ENCODE measurements at regions not wholly inside any gene's neighbourhood (a gene's known extent, or its start where the extent isn't known, plus 50 kb on each side); places are given as distances from the start of the nearest gene placed in this dataset.

- DNase-seq, result no peak
These were observed 998.0 kb upstream of the B3GALT2 start for GRCh38 chr1:194184425-194184824.

GRCh38 chr1:194181845-194182244, 995.4 kb upstream of the B3GALT2 start:
- no peak for DNase-seq

DNA sequence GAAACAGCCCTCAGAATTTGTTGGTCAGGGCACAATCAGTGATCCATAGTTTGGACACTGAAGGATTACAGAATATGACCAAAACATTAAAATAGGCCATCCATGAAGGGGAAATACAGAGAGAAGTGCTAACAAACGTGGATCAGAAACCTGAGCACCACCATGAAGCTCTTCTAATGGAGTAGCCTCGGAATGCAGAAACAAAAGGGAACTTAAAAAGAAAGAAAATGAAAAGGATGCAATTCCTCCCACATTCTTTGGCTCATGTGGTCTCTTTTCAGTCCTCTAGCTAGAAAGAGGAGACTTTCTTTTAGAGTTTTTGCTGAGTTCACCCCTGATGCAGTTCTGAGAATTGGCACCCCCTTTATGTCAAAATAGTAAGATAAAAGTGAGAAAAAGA, 989.8 kb upstream of the B3GALT2 start:
- DNase-seq, result no peak

DNA sequence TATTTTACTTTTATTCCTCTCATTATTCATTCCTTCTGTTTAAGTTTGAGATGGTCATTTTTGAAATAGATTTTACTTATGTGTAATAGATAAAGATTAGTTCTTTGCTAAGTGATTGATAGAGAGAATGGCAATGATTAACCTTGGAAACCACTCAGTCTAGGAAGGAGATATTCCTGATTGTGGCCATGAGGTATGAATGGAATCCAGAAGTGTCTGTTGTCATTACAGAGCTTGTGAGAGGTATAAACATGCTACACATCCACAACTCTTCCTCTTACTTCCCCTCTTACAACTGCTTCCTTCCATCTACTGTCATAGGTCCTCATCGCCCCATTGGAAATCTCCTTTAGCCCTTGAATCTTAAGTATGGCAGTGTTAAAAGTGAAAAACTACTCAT, 988.8 kb upstream of the B3GALT2 start:
- DNase-seq, result no peak

GRCh38 chr1:194174528-194174927, 988.1 kb upstream of the B3GALT2 start:
- DNase-seq, result no peak

DNA sequence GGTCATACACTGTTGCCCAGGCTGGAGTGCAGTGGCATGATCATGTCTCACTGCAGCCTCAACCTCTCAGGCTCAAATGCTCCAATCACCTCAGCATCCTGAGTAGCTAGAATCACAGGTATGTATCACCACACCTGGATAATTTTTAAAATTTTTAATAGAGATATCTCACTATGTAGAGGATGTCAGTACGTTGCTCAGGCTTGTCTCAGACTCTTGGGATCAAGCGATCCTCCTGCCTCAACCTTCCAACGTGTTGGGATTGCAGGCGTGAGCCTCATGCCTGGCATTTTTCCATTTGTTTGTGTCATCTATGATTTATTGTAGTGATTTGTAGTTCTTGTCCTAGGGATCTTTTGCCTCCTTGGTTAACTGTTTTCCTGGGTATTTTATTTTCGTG, 985.2 kb upstream of the B3GALT2 start:
- no peak for DNase-seq

GRCh38 chr1:194167956-194168640, 981.7 kb upstream of the B3GALT2 start:
- DNase-seq, result no peak

DNA sequence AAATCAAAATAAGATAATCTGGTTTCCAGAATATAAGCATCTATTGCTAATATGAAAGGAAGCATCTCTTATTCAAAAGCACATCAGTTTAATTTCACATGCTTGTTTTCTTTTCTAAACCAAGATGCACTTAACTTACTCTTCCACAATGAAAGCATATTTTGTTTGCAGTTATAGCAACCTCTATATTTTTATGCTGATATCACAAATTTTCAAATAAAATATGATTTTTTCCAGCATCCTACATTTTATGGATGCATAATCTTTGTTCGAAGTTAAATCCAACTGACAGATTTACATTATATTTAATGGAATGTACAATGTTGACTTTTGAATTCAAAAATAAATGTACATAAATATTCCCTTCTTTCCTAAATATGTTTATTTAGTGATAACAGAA, 978.3 kb upstream of the B3GALT2 start:
- no peak for DNase-seq

DNA sequence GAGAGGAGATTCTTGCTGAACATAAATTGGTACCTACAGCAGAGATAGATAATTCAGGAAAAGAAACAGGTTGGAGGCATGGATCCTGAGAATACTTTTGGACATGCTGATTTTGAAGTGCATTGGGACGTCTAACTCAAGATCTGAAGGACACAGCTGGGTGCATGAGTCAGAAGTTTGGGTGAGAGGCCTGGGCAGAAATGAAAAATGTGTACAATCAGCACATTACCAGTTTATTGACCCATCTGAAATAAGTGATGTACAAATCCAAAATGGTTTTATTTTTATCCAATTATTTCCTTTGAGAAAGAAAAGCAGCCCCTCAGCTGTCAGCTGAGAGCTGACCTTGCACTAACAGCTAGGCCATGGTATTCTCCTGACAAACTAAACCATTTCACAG, 975.2 kb upstream of the B3GALT2 start:
- DNase-seq, result no peak

DNA sequence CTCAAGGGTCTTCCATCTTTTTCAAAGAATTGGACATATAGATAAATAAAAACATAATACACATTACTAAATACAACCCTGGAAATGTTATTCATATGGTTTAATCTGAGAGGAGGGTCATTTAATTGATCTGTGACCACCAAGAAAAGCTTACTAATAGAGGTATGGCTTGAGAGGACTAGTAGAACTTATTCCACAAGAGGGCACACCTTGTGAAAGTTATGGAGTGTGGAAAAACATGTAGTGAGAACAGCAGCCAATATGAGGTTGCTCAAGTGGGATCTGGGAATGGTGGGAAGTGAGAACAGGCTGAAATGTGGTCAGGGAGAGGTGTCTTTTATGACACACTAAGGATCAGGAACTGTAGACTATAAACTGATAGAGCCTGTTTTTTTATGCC, 973.5 kb upstream of the B3GALT2 start:
- no peak for DNase-seq

GRCh38 chr1:194155962-194156361, 969.5 kb upstream of the B3GALT2 start:
- no peak for DNase-seq

DNA sequence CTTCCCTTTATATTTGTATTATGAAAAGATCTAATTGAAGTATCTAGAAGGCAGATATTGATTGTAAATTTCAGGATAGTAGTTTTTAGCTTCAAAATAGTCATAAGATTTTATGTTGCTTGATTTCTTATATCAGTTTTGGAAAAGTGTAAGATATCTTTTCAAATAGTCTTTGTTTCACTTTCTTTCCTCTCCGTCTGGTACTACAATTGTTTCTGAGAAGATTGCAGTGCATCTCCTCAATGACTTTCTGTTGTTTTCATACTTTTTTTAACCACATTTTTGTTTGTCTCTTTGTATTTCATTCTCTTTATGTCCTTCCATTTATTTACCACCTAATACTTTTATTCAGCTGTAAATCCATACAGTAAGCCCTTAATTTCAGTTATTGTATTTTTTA, 964.6 kb upstream of the B3GALT2 start:
- no peak for DNase-seq

- no peak for DNase-seq
These were observed 963.8 kb upstream of the B3GALT2 start for GRCh38 chr1:194150242-194150641.

GRCh38 chr1:194133152-194133551, 946.7 kb upstream of the B3GALT2 start:
- DNase-seq, result no peak

GRCh38 chr1:194118086-194118485, 931.7 kb upstream of the B3GALT2 start:
- DNase-seq, result no peak

DNA sequence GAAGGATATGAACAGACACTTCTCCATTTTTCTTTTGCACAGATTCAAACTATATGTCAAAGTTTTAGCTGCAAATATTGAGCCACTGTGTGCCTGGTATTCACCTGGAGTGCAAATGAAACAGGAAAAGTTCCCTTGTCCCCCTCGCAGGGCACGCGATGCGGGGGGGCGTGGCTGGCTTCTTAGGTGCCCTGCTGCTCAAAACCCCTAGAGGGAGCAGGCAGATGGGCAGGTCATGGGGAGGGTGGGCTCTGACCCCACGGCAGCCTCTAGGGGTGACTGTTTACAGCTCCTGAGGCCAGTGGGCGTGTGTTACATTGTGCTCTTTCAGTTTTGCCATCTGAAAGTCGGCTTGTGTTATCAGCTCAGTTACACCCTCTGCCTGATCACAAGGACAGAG, 931.2 kb upstream of the B3GALT2 start:
- no peak for DNase-seq

DNA sequence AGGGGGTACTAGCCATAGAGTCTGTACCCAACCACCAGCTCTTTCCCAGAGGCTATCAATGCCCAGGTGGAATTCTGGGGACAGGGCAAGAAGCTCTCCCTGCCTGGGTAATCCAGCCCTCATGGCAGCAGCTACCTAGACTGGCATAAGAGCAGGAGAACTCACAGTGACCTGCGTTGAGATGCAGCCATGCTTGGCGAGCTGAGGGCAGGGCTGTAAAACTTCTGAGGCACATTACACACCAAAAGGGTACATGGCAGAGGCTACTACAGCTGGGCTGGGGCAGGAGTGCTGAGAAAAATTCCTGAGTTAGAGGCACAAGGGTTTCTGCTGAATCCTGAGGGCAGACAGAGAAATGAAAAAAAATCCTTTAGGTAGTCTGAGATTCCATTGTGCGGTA, 927.9 kb upstream of the B3GALT2 start:
- no peak for DNase-seq

DNA sequence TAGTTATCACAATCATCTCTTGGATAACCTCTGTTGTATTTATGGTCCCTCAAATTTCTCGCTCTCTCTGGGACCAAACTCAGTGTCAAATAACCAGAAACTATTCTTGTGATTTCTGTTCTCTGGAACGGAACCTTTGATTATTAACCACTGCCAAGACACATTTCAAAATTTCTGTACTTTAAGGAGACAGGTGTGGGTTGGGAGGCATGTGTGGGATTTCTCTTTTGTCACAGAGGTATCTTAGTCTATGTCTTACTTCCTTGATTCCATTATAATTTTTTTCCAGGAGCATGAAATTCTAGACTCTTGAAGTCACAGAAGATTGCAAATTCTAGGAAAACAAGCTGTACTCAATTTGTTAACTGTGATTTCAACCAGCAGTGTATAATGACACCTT, 919.0 kb upstream of the B3GALT2 start:
- no peak for DNase-seq

GRCh38 chr1:194104247-194104844, 917.9 kb upstream of the B3GALT2 start:
- no peak for DNase-seq

- no peak for DNase-seq
These were observed 917.3 kb upstream of the B3GALT2 start for GRCh38 chr1:194103516-194104246.

- no peak for DNase-seq
These were observed 916.7 kb upstream of the B3GALT2 start for GRCh38 chr1:194103101-194103500.

- no peak for DNase-seq
These were observed 916.2 kb upstream of the B3GALT2 start for GRCh38 chr1:194102607-194103006.

DNA sequence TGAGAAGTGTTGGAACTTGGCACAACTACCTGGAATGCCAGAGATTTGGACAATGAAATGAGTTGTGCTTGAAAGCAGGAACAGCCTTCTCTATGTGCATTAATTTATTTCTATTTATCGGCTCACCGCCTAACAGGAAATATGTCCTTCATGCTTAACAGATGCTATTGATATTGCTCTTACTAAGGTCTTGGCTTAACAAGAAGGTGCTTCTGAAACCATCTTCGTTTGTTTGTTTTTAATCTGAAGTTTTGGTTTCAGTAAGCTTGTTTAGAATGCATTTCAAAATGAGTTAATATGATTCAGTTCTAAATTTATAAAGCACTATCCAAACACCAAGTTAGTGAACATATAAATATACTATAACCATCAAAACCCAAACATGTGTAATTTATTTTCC, 898.3 kb upstream of the B3GALT2 start:
- no peak for DNase-seq

GRCh38 chr1:194081444-194081843, 895.0 kb upstream of the B3GALT2 start:
- DNase-seq, result no peak
